ENCODE measurements at regions not wholly inside any gene's neighbourhood (a gene's known extent, or its start where the extent isn't known, plus 50 kb on each side); places are given as distances from the start of the nearest gene placed in this dataset.
"Not testable (repeated sequence)": the region's sequence is repeated elsewhere in the genome, so short reads cannot be mapped to it uniquely, and the experiment has no call there.

GRCh38 chr7:119696336-119696735 is 576.6 kb upstream of the KCND2 start:
- no peak for DNase-seq (ENCODE audit: low read depth in 2 of 2)

- DNase-seq (ENCODE audit: low read depth in 2 of 2): no peak
These were observed 569.1 kb upstream of the KCND2 start for GRCh38 chr7:119703895-119704294.

GRCh38 chr7:119706608-119707007 is 566.4 kb upstream of the KCND2 start:
- DNase-seq (ENCODE audit: low read depth in 2 of 2): no peak

GRCh38 chr7:119708891-119709290 is 564.1 kb upstream of the KCND2 start:
- no peak for DNase-seq (ENCODE audit: low read depth in 2 of 2)

- no peak for DNase-seq (ENCODE audit: low read depth in 2 of 2)
These were observed 561.9 kb upstream of the KCND2 start for GRCh38 chr7:119711104-119711503.

- no peak for DNase-seq (ENCODE audit: low read depth in 2 of 2)
These were observed 560.0 kb upstream of the KCND2 start for GRCh38 chr7:119712886-119713462.

- no peak for DNase-seq (ENCODE audit: low read depth in 2 of 2)
These were observed 559.4 kb upstream of the KCND2 start for GRCh38 chr7:119713606-119714005.

GRCh38 chr7:119720541-119720940 is 552.4 kb upstream of the KCND2 start:
- peak; percentile 71 to 76 for DNase-seq (ENCODE audit: low read depth in 2 of 2)

GRCh38 chr7:119724041-119724792 is 548.8 kb upstream of the KCND2 start:
- DNase-seq (ENCODE audit: low read depth in 2 of 2): no peak

- DNase-seq (ENCODE audit: low read depth in 2 of 2): no peak
These were observed 539.7 kb upstream of the KCND2 start for GRCh38 chr7:119733127-119733879.

- DNase-seq (ENCODE audit: low read depth in 2 of 2): no peak
These were observed 535.6 kb upstream of the KCND2 start for GRCh38 chr7:119737390-119737789.

- not testable (repeated sequence) for DNase-seq (ENCODE audit: low read depth in 2 of 2)
These were observed 527.7 kb upstream of the KCND2 start for GRCh38 chr7:119745280-119745679.

GRCh38 chr7:119748251-119748860 is 524.6 kb upstream of the KCND2 start:
- no peak for DNase-seq (ENCODE audit: low read depth in 2 of 2)

- peak; percentile 26 to 37 for DNase-seq (ENCODE audit: low read depth in 2 of 2)
These were observed 524.0 kb upstream of the KCND2 start for GRCh38 chr7:119748991-119749390.

GRCh38 chr7:119756687-119757086 is 516.3 kb upstream of the KCND2 start:
- no peak for DNase-seq (ENCODE audit: low read depth in 2 of 2)

GRCh38 chr7:119758254-119758653 is 514.7 kb upstream of the KCND2 start:
- DNase-seq (ENCODE audit: low read depth in 2 of 2): no peak

- no peak for DNase-seq (ENCODE audit: low read depth in 2 of 2)
These were observed 511.2 kb upstream of the KCND2 start for GRCh38 chr7:119761776-119762175.

- DNase-seq (ENCODE audit: low read depth in 2 of 2): no peak
These were observed 490.7 kb upstream of the KCND2 start for GRCh38 chr7:119782286-119782685.

GRCh38 chr7:119783799-119784198 is 489.2 kb upstream of the KCND2 start:
- DNase-seq (ENCODE audit: low read depth in 2 of 2): no peak

- DNase-seq (ENCODE audit: low read depth in 2 of 2): no peak
These were observed 470.8 kb upstream of the KCND2 start for GRCh38 chr7:119802147-119802546.

GRCh38 chr7:119825091-119825655 is 447.8 kb upstream of the KCND2 start:
- DNase-seq (ENCODE audit: low read depth in 2 of 2): no peak

- no peak for DNase-seq (ENCODE audit: low read depth in 2 of 2)
These were observed 446.4 kb upstream of the KCND2 start for GRCh38 chr7:119826547-119826946.

Data from fibroblast of skin of left biceps (primary cell).